ENCODE measurements at regions not wholly inside any gene's neighbourhood (a gene's known extent, or its start where the extent isn't known, plus 50 kb on each side); places are given as distances from the start of the nearest gene placed in this dataset.

- FAIRE-seq (no peak), DNase-seq (ENCODE audit: insufficient read length, low spot score) (no peak)
- TF ChIP-seq CTCF (IDR thresholded peaks at IDR 0.05; ENCODE audit: insufficient read depth, missing control alignments): no peak
Observed at GRCh38 chr5:149441986-149442385, 62.9 kb upstream of the IL17B start.

GRCh38 chr5:149441194-149441753 lies 62.2 kb upstream of the IL17B start:
- no peak for DNase-seq (ENCODE audit: insufficient read length, low spot score)
- no peak for FAIRE-seq
- no peak for TF ChIP-seq CTCF (IDR thresholded peaks at IDR 0.05; ENCODE audit: insufficient read depth, missing control alignments)

- DNase-seq (ENCODE audit: insufficient read length, low spot score): no peak
- peak; percentile 11 for TF ChIP-seq CTCF (IDR thresholded peaks at IDR 0.05; ENCODE audit: insufficient read depth, missing control alignments)
- no peak for FAIRE-seq
Observed at GRCh38 chr5:149439899-149440542, 60.9 kb upstream of the IL17B start.

DNA sequence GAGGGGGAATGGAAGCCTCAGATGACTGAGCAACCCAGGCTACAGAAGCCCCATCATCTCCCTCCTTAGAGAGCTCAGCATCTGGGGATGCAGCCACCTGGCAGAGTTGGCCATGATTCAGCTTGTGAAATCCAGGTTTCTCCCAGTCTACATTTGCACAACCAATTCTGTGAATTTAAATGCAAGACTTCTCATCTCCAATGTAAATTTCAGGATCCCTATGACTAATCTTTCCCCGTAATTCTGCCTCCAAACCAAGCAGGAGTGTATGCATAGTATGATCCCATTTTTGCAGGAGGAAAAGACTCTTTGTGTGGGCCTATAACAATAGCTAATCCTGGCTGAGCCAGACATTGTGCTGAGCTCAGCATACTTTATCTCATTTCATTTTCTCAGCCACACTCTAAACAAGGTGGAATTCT lies 59.6 kb upstream of the IL17B start:
- no peak for FAIRE-seq
- DNase-seq (ENCODE audit: insufficient read length, low spot score): no peak

DNA sequence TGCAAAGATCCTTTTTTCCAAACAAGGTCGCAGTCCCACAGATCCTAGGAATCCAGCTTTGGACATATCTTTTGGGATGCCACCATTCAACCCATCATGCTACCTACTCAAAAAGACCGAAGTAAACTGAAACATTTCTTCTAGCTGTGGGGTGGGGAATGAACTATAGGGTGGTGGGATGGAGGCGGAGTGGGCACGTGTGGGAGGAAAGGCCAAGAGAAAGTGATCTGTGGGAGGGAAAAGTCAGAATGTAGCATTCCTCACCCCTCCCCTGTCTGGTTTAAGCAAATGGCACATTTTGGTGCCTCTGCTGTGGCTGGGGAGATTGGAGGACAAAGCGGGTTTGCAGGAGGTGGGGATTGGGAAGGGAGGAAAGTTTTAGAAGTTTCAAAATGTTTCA lies 59.2 kb upstream of the IL17B start:
- FAIRE-seq: no peak
- no peak for DNase-seq (ENCODE audit: insufficient read length, low spot score)
- TF ChIP-seq CTCF (IDR thresholded peaks at IDR 0.05; ENCODE audit: insufficient read depth, missing control alignments): no peak

More for the DNA sequence above, 59.6 kb upstream of the IL17B start:
- TF ChIP-seq CTCF (IDR thresholded peaks at IDR 0.05; ENCODE audit: insufficient read depth, missing control alignments): no peak

- FAIRE-seq (no peak), DNase-seq (ENCODE audit: insufficient read length, low spot score) (no peak)
- no peak for TF ChIP-seq CTCF (IDR thresholded peaks at IDR 0.05; ENCODE audit: insufficient read depth, missing control alignments)
Observed at GRCh38 chr5:149437391-149438040, 58.4 kb upstream of the IL17B start.

DNA sequence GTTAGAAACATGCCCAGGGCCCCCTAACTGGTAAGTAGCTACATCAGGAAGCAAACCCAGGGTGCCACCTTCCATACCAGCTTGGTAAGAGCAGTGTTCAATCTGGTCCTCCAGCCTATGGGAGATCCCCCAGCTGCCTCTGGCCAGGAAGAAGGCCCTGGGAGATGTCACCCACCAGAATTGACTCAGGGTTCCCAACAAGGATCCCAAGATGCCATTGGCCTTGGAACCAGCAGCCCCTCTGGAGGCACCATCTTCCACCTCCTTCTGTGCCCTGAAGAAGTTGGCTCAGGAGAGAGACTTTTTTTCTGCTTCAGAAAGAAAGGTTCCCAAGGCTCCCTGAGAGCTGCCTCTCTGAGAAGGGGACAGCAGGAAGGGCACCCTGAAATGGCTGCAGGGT lies 56.6 kb upstream of the IL17B start:
- no peak for TF ChIP-seq CTCF (IDR thresholded peaks at IDR 0.05; ENCODE audit: insufficient read depth, missing control alignments)

More for the DNA sequence above, 56.6 kb upstream of the IL17B start:
- DNase-seq (ENCODE audit: insufficient read length, low spot score): no peak
- FAIRE-seq: no peak

Measured in D721Med (cell line).